HG03159 (cell line): ENCODE measurements at regions not wholly inside any gene's neighbourhood (a gene's known extent, or its start where the extent isn't known, plus 50 kb on each side); places are given as distances from the start of the nearest gene placed in this dataset.

ENCODE experiments used
- ATAC-seq: cut with Tn5 transposase; IDR thresholded peaks from one replicate; pipeline ENCODE4 v1.9.1; 2021; ENCODE audit warnings: mild to moderate bottlenecking, moderate library complexity; ENCODE audit not compliant: unreplicated experiment

GRCh38 chr13:109646423-109646822 lies 140.0 kb downstream of the IRS2 start:
- peak; percentile 87 for ATAC-seq

DNA sequence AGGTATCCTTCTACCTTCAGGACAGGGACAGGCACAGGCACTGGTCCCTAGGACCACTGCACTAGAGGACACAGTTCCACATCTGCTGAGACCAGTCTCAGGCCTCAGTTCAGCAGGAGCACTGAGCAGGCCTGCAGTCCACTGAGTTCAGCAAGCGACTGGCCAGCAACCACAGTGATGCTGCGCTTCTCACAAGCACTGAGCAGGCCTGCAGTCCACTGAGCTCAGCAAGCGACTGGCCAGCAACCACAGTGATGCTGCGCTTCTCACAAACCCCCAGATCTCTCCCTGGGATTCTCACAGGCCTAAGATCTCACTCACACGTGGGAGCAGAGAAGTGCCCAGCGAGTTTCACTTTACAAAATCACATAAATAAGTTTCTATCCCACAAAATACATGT lies 140.6 kb downstream of the IRS2 start:
- ATAC-seq = no peak

DNA sequence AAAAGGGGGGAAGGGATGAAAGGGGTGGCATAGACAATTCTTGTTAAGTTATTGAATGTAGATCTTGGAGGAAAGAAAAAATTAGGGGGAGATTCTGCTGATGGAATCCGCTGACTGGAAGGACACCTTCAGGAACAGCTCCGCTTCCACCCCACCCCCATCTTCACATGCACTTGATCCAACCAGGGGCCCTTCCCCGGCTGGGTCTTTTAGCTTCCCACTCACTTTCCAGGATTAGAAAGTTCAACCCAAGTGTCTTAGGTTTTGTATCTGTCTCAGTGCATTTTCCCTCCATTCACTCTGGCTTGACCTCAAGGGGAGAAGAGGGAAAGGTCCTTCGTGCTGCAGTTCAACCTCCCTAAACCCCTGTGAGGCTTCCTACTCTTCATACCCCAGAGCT lies 141.4 kb downstream of the IRS2 start:
- no peak for ATAC-seq

GRCh38 chr13:109644069-109644750 lies 142.2 kb downstream of the IRS2 start:
- ATAC-seq = no peak

- no peak for ATAC-seq
These were observed 144.0 kb downstream of the IRS2 start for GRCh38 chr13:109642358-109642757.

GRCh38 chr13:109636736-109637135 lies 149.6 kb downstream of the IRS2 start:
- ATAC-seq = no peak

DNA sequence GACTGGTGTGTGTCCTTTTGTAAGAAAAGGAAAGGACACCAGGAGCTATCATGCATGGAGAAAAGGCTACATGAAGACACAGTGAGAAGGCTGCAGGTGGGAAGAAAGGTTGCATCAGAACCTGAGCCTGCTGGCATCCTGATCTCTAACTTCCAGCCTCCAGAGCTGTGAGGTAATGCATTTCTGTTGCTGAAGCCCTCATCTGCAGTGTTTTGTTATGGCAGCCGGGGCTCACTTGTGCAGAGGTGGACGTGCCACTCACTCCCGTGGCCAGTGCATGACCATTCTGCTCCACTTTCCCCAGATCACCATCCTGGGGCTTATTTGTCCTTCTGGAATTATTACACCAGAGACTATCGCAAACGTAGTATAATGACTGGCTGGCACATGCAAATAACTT lies 155.3 kb downstream of the IRS2 start:
- no peak for ATAC-seq

DNA sequence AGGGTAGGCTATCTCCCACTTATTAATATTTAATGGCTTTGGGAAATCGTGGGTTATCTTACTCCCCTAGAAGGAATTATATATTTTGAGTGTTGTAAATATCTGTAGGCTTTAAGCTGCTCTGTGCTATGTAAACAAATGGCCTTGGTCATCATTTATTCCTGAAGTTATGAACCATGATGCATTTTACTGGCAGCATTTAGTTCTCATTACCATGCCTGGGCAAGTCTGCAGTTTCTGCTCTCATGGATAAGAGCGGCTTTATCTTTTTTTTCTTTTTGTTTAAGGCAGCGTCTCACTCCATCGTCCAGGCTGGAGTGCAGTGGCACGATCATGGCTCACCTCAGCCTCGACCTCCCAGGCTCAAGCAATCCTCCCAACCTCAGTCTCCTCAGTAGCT lies 156.1 kb downstream of the IRS2 start:
- ATAC-seq = no peak

DNA sequence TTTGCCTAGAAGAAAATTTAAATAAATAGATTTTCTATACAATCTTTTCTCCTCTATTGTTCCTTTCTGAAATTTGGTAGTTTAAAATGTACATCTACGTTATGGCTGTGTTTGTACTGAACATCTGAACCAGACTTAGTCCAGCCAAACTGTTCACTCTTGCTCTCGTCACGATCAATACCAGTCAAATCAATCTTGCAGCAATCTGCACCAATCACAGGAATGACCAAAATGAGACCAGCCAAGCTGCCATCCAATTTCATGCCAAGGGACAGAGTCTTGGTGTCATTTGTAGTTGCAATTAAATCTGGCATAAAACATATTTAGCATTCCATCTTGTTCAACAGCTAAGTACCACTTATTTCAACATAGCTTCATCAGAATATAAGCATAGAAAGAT lies 156.6 kb downstream of the IRS2 start:
- no peak for ATAC-seq

DNA sequence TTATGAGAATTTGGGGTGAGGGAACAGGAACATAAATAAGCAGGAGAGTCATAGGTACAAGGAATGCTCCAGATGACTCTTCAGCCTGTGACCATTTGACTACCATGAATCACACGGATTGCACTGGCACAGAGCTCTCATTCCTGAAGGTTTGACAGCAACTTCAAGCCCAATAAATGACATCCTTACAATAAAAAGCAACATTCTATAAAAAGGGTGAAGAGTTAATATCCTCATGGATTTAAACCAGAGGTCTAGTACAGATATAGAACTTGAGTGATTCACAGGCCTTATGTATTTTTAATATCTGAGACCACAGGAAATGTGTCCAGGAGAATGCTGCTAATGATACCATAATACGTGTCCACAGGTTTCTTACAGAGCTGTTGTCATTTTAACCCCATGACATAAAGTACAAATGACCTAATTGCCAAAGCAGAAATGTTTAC lies 158.1 kb downstream of the IRS2 start:
- no peak for ATAC-seq

DNA sequence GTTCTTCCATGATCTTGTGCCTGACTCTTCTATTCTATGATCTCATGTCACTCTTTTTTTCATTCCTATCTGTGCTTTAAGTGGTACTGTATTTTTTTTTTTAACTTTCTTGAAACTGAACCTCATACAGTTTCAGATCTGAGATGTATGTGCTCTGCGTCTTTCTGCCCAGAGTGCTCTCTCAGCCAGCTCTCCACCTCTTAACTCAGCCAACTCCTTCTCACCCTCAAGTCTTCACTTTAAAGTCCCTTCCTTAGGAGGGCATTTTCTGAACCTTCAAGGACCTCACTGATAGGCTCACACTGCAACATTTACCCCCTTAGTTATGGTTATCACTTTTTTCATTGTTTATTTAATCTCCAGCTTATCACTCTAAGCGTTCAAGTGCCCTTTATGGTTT lies 158.7 kb downstream of the IRS2 start:
- no peak for ATAC-seq

- ATAC-seq = no peak
These were observed 159.8 kb downstream of the IRS2 start for GRCh38 chr13:109626386-109627171.

DNA sequence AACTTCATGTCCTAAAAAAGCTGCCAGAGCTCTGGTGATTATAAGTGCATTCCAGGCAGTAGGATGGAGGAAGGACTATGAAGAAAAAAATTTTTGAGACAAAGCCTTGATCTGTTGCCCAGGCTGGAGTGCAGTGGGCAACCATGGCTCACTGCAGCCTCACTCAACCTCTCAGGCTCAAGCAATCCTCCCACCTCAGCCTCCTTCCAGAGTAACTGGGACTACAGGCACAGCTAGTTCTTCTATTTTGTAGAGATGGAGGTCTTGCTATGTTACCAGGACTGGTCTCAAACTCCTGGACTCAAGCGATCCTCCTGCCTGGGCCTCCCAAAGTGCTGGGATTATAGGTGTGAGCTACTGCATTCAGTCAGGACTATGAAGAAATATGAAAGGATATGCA lies 161.2 kb downstream of the IRS2 start:
- no peak for ATAC-seq

DNA sequence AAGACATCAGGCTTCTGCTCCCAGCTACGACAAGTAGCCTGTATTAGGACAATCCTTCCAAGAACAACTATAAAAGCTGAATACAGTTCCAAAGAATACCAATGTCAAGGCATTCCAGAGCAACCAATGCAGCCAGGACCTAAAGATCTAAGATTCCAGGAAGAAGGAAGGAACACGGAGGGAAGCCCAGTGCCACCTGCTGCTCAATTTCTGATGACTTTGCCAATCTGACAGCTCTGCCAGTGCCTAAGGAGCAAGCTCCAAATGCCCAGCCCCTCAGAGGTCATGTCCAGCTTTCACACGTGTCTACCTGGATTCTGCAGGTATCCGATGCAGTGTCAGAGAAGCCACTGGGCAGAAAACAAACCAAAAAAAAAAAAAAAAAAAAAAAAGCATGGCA lies 164.4 kb downstream of the IRS2 start:
- ATAC-seq = no peak

- no peak for ATAC-seq
These were observed 170.5 kb downstream of the IRS2 start for GRCh38 chr13:109615721-109616420.

DNA sequence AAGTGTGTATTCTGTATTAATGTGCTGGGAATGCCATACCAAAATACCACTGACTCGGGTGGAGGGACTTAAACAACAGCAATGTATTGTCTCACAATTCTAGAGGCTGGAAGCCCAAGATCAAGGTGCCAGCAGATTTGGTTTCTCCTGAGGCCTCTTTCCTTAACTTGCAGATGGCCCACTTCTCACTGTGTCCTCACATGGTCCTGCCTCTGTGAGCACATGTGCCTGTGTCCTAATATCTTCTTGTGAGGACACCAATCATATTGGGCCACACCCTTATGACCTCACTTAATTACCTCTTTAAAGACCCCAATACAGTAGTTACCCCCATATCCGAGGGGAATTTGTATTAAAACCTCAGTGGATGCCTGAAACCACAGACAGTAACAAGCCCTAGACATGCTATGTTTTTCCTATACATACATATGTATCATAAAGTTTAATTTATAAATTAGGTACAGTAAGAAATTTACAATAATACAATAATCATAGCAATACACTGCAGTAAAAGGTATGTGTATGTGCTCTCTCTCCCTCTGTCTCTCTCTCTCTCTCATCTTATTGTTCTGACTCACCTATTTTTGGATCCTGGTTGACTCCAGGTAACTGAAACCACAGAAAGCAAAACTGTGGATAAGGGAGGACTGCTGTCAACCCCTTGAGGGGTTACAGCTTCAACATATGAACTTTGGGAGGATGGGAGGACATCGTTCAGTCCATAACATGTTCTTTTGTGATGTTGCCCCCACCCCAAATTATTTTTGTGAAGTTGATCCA lies 174.3 kb downstream of the IRS2 start:
- no peak for ATAC-seq

DNA sequence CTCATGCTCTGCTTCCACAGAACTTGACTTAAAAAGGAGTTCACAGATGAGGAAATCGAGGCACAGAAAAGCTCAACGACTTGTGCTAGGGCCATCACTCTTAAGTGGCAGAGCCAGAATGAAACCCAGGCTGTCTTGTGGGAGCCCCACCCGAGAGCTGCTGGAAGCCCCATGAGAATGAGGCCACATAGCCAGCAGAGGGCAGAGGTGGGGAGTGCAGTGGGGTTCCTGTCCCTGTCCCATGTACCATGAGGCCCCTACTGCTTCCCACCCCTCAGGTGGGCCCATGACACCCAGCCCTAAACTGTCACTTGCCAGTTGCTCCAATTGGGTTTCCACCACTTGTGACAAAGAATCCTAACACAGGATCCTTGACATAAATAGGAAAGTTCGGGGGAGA lies 175.9 kb downstream of the IRS2 start:
- ATAC-seq = no peak

DNA sequence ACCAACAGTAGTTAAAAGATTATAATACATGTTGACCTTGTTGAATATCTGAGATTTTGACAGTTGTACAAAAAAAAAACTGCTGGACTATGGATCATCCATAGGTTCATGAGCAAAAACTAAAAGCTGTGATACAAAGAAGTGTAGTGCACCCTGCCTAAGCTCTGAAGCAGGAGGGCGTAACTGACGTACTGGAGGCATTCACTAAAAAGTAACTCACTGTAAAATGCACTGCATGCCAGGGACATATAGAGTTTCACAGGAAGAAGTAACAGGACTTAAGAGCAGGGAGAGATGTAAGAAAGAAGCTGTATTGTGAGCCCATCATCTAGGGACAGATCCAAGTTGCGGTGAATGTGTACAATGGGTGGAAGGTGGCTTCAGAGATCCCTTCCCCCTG lies 177.9 kb downstream of the IRS2 start:
- no peak for ATAC-seq

GRCh38 chr13:109608059-109608458 lies 178.3 kb downstream of the IRS2 start:
- ATAC-seq = no peak

GRCh38 chr13:109606520-109606919 lies 179.9 kb downstream of the IRS2 start:
- no peak for ATAC-seq

DNA sequence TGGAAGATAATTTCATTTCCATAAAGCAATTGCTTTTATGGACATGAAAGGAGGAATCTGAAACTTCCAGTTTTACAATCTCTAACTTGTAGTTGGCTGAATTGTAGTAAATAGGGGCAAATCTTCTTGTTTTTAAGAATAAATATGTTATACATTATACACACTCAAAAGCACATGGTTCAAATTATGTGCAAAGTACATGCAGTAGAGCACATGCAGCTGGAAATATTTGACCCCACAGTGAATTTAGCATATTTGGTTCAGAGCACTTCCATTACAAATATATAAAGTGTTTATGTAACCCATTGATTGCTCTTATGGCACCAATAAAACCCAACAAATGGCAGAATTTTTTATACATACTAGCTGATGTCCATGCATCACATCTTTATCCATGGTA lies 180.5 kb downstream of the IRS2 start:
- no peak for ATAC-seq
